ENCODE measurements at regions not wholly inside any gene's neighbourhood (a gene's known extent, or its start where the extent isn't known, plus 50 kb on each side); places are given as distances from the start of the nearest gene placed in this dataset.

DNA sequence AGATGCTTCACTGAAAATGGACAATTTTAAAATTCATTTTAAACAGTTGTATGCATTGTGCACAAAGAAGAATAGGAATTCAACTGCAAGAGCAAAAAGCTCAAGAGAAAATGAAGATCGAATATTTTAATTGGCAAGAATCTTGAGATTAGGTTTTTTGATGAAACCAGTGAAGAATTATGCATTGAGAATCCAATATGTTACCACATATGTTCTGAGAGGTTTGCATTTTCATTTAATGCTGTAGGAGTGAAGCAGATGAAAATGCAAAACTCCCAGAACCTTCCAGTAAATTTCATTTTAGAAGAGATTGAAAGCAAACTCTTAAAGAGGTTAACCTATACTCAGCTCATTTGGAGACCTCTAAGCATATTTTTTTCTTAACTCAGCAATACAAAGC, 298.0 kb downstream of the OLFM3 start:
- no peak for DNase-seq

DNA sequence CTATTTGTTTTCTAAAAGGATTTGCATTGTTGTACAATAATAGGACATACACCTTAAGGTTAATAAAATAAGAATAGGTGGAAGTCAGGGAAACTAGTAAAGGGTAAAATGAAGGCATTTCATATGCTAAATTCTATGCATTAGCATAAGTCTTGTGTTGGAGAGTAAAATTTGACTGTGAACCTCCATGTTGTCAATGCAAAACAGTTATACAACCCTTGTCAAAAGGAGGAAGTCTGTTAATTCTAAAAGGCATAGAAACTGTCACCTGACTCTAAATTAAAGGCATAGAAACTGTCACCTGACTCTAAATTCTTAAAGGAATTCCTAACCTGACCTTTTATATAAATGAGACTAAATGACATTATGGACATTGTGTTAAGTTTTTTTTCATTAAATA, 291.8 kb downstream of the OLFM3 start:
- DNase-seq: no peak

DNA sequence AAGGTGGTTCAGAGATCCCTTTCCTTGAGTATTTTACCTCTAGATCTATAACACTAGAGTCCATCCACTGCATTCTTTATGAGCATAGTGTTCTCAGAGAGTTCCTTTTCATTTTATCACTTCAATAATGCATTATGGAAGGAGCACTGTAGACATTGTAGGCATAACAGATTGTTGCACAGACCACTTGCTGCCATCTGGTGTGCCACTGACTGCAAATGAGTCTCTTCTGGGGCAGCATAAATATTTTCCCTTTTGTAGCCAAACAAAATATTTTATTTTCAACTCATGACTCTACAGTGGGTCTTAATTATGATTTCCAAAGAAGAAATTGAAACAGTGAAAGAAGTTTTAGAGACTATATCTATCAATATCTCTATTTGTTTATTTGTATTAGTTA, 290.4 kb downstream of the OLFM3 start:
- DNase-seq: no peak

GRCh38 chr1:101709721-101710120, 287.0 kb downstream of the OLFM3 start:
- no peak for DNase-seq

DNA sequence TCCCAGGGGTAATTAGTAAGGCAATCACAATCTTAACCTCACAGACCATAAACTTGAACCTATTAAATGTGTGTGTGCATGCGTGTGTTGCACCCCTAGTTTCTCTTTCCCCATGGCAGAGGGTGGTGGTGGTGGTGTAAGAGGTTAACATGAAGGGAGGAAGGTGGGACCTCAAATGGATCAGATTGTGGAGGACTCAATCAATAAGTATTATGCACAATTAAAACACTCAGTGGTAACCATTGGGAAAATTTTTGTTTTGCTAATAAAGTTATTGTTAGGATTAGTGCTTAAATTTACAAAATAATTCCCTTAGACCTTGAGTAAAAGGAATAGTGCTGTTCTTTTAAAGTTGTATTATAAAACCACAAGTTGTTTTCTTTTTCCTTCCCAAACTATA, 283.0 kb downstream of the OLFM3 start:
- DNase-seq: no peak

GRCh38 chr1:101723415-101723814, 273.3 kb downstream of the OLFM3 start:
- DNase-seq: no peak

DNA sequence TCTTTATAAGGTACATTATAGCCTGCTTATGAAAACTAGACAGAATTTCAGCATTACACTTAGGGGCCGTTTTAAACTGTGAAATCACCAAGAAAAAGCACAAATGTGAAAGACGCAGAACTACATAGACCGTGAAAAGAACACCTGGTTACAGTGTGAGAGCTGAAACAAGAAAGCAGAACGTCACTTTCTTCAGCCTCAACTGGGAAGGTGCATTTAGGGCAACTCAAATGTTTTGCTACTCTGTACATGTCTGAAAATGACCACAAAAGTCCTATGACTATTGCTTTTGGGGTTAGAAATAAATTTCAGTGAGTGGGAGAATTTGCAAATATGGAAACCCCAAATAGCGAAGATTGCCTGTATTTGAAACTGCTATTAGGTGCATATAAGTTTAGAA, 268.7 kb downstream of the OLFM3 start:
- DNase-seq: no peak

- no peak for DNase-seq
Observed at GRCh38 chr1:101730559-101730958, 266.2 kb downstream of the OLFM3 start.

DNA sequence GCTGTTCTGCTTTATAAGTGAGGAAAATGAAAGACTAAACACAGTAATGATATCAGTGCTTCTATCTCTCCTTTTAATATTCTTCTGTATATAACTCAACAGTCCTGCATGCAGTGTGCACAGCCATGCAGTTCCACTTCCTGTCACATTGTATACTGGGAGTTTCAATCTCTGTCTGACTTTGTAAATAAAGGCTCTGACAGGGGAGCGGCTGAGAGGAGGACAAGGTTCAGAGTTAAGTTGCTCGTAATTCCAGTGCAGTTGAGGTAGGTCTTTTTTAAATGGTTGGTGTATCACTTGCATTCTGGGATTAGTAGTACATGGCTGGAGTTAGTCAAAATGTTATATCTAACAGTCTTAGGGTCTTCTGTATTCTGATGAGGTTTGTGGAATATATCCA, 264.5 kb downstream of the OLFM3 start:
- DNase-seq: no peak

DNA sequence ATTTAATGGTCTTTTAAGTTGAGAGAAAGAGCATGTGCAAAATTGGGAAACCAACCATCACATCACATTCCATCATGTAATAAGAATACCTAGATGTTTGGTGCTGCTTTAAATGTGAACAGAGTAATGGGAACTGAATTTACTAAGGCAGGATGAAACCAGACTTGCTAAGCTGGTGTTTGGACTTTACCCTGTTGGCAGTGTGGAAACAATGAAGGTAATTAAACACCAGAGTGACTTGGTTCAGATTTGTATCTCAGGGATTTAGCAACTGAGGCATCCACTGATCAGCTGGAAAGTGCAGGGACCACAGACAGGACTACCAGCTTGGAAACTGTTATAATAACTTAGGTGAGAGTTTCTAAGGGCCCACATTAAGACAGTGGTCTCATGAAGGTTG, 263.4 kb downstream of the OLFM3 start:
- DNase-seq: no peak

DNA sequence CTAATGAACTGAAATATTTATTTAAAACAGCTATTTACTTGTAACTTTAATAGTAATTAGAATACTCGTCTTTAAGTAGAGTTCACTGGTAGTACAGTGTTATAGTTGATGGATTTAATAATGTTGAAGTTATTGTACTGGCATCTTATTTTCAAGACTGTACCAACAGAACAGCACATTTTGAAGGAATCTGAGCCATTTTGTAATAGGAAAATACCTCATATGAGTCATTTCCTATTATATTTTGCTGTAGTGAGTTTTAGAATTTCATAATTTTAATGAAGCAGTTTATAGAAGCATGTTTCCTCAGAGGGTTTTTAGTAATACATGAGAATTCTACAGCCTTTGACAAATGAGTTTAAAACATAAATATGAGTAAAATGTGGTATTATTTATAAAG, 258.3 kb downstream of the OLFM3 start:
- DNase-seq: no peak

GRCh38 chr1:101739146-101739545, 257.6 kb downstream of the OLFM3 start:
- no peak for DNase-seq

- no peak for DNase-seq
Observed at GRCh38 chr1:101739826-101740330, 256.8 kb downstream of the OLFM3 start.

DNA sequence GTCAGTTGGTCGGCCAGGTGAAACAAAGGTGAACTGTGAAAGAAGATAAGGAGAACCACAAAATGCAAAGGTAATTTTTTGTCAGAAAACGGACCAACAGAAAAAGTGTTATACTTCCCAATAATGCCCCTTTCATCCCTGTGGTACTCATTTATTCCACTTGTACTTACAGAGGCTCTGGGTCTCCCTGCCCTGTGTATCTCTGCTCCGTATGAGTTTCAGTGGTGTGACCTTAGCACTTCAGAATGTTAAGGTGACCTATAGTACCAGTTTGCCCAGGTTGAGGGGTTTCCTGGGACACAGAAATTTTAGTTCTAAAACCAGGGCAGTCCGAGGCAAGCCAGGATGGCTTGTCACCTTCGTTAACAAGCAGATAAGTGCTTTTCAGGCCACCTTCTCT, 254.8 kb downstream of the OLFM3 start:
- no peak for DNase-seq

DNA sequence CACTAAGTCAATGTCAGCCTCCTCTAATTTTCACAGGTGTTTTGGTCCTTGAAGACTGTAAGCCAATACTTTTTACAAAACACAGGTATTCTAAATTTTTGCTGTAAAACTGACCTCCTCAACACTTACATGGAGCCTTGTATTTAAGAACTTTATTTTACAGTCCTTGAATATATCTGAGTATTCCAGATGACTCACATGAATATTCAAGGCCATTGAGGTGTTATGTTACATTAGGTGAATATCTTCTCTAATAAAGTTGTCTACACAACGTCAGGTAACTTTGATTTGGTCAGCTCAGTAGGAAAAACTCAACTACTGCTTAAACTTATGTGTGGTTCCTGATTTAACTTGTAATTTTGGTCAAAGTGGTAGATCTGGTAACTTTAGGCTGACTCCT, 254.2 kb downstream of the OLFM3 start:
- no peak for DNase-seq

DNA sequence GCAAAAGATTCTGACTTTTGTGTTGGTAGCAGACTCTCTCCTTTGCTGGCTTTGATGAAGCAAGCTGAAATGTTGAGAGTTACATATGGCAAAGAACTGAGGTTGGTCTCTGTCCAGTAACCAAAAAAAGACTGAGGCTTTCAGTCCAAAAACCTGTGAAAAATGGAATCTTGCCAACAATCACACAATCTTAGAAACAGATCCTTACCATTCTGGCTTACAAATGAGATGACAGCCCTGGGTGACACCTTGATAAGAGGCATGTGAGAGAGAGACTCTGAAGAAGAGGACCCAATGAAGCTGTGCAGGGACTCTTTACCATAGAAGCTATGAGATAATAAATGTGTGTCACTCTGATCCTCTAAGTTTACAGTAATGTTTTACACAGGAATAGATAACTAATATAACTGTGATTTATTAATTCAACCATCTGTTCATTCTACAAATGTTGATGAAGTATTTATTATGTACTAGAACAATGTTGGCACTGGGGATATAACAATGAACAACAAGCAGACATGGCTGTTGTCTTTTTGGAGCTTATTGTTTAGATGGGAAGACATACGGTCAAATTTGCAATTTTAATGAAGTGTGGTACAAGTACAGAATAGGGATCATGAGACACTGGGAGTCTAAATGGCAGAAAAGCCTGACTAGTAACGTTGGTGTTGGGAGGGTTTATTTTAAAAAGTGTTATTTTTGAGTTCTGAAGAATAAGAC, 251.0 kb downstream of the OLFM3 start:
- DNase-seq: no peak

GRCh38 chr1:101748077-101748476, 248.6 kb downstream of the OLFM3 start:
- DNase-seq: no peak
